Stimulated activated CD4-positive, alpha-beta T cell treated with anti-CD3 and anti-CD28 coated beads, Interleukin-4, amount 100 ng/mL, for 48 hours (primary cell): ENCODE measurements at regions not wholly inside any gene's neighbourhood (a gene's known extent, or its start where the extent isn't known, plus 50 kb on each side); places are given as distances from the start of the nearest gene placed in this dataset.
"Not testable (repeated sequence)": the region's sequence is repeated elsewhere in the genome, so short reads cannot be mapped to it uniquely, and the experiment has no call there.

Source experiments
- DNase-seq, 2 donors: peaks; one replicate each; pipeline ENCODE4 v3.0.0-alpha.2; 2020; ENCODE audit warnings: low read depth in 2 of 2

- no peak for DNase-seq
These were observed 59.6 kb upstream of the MAN2A1 start for GRCh38 chr5:109630093-109630492.

- DNase-seq: no peak
These were observed 61.1 kb upstream of the MAN2A1 start for GRCh38 chr5:109628591-109628990.

GRCh38 chr5:109621266-109621665, 68.5 kb upstream of the MAN2A1 start:
- DNase-seq: not testable (repeated sequence)

DNA sequence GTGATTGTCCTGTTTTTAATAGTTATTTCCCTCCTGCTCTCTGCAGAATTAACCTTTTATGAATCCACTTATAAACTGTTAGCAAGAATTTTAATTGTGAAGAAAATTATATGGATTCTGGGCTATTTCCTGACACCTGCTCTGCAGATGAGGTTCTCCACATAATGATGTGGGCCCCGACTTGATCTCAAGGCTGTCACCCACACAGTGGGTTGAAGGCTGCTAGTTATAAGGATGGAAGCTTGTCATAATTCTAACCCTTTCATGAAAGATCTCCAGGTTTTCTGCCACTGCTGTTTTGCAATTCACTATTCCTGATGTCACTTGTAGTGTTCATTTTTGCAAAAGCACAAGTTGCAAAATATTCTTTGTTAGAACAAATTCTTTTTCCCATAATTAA, 69.1 kb upstream of the MAN2A1 start:
- DNase-seq: no peak

DNA sequence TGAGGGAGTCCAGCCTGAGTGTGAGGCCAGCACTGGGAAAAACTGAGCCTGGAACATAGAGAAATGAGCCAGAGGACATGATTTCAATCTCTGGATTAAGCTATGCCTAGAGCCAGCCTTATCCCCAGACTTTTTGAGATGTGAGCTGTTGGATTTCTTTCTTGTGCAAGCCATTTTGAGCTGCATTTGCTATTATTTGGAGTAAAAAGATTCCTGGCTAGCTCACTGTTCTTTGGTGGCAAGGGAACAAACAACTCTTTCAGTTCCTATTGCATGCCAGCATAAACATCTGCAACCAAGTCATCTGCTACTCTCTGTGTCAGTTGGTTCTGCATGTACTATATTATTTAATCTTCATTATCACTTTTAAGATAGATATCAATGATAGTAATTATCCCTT, 70.1 kb upstream of the MAN2A1 start:
- DNase-seq: no peak

- DNase-seq: no peak
These were observed 70.7 kb upstream of the MAN2A1 start for GRCh38 chr5:109619021-109619460.

GRCh38 chr5:109614981-109615380, 74.7 kb upstream of the MAN2A1 start:
- no peak for DNase-seq

DNA sequence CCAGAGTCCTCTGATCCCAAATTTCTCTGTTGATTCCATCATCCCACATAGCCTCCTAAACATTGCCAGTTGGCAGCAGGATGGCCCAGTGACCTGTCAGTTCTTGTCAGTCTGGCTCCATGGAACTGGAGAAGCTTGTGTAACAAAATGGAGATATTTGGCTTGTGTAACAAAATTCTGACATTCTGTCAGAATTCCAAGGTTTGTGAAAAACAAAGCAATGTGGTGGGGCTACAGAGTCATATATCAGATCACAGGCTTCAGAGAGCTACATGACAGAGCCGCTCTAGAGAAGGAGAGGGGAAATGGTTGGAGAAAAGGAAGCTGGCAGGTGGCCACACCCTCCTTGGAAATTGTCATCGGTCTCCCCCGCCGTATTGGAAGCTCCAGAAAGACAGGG, 75.4 kb upstream of the MAN2A1 start:
- DNase-seq: no peak

GRCh38 chr5:109612278-109612905, 77.3 kb upstream of the MAN2A1 start:
- DNase-seq: no peak

DNA sequence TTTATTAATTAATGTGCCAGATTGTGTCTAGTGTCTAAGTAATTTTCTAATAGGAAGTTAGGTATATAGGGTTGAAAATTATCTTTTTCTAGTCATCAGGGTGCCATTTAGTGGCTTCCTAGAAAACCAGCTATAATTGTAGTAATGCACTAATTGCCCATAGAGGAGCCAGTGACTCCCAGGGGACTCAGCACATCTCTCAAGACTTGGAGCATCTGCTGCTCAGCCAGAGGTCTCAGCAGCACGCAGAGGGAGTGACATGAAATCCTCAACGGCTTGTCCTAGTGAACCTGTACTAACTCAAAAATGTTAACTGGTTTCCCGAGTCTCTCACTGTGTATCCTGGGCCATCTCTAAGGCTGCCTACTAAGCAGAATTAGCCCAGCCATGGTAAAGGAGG, 78.2 kb upstream of the MAN2A1 start:
- no peak for DNase-seq

GRCh38 chr5:109611061-109611460, 78.7 kb upstream of the MAN2A1 start:
- DNase-seq: no peak

DNA sequence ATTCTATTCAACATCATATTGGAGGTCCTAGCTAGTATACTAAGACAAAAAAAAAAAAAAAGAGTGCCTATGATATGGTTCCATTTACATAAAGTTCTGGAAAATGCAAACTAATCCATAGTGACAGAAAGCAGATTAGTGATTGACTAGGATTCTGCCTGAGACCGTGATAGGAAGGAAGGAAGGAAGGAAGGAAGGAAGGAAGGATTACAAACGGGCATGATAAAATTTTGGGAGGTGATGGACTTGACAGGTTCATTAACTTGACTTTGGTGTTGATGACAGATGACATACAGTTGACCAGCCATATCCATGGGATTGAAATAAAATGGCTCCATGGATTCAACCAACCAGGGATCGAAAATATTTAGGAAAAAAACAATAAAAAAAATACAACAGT, 79.1 kb upstream of the MAN2A1 start:
- DNase-seq: no peak

GRCh38 chr5:109605207-109605730, 84.5 kb upstream of the MAN2A1 start:
- DNase-seq: no peak

DNA sequence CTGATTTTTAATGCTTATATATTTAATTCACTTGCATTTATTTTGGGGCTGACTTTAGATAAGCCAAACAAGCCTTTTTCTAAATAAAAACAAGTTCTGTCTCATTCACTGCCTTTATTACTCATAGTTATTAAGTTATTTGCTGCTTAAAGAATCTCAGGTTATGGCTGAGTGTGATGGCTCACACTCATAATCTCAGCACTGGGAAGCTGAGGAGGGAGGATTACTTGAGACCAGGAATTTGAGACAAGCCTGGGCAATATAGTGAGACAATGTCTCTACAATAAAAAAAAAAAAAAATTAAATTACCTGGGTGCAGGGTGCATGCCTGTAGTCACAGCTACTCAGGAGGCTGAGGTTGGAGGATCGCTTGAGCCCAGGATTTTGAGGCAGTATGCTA, 85.0 kb upstream of the MAN2A1 start:
- DNase-seq: no peak

GRCh38 chr5:109601736-109602135, 88.0 kb upstream of the MAN2A1 start:
- no peak for DNase-seq

- DNase-seq: no peak
These were observed 91.8 kb upstream of the MAN2A1 start for GRCh38 chr5:109597893-109598292.

DNA sequence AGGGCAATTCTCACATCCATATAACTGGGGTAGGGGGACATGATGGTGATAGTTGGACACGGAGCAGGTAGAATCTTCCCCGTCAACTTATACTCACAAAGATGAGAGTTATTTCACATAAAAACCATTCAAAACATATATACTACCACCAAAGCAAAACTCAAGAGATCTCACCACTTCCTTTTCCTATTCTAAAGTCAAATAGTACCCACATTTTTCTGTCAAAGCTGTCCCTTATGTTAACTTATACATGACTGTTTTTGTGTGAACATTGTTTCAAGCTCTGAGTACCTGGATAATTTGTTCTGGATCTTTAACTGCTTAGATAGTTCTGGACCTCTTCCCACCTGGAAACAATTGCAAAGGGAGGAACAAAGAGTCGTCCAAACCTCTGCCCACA, 95.5 kb upstream of the MAN2A1 start:
- DNase-seq: no peak

- no peak for DNase-seq
These were observed 98.9 kb upstream of the MAN2A1 start for GRCh38 chr5:109590799-109591198.

DNA sequence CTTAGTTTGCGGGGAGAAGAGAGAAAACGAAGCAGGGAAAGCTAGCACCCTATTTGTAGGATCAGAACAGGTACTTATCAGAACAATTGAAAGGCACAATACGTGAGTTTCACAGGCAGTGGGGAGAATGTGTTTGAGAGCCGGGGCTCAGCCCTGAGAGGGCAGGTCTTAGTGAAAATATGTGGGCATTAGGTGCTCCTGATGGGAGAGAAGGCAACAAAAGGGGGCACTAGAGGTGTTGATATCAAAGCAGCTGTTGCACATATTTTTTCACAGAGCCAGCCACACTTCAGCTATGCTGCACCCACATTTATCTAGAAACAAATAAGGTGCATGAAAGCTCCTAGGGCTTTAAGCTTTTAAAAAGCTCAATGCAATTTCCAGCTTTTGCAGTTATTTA, 99.7 kb upstream of the MAN2A1 start:
- DNase-seq: no peak

- no peak for DNase-seq
These were observed 100.5 kb upstream of the MAN2A1 start for GRCh38 chr5:109589239-109589638.

DNA sequence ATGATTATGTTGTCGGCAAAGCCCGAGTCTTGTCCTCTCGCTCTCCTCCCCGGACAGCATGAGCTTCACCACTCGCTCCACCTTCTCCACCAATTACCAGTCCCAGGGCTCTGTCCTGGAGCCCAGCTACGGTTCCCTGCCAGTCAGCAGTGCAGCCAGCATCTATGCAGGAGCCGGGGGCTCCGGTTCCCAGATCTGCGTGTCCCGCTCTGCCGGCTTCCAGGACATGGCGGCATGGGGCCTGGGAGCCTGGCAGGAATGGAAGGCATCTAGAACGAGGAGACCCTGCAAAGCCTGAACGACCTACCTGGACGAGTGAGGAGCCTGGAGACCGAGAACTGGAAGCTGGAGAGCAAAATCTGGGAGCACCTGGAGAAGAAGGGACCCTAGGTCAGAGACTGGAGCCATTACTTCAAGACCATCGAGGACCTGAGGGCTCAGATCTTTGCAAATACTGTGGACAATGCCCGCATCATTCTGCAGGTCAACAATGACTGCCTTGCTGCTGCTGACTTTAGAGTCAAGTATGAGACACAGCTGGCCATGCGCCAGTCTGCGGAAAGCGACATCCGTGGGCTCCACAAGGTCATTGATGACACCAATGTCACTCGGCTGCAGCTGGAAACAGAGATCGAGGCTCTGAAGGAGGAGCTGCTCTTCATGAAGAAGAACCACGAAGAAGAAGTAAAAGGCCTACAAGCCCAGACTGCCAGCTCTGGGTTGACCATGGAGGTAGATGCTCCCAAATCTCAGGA, 101.3 kb upstream of the MAN2A1 start:
- no peak for DNase-seq

DNA sequence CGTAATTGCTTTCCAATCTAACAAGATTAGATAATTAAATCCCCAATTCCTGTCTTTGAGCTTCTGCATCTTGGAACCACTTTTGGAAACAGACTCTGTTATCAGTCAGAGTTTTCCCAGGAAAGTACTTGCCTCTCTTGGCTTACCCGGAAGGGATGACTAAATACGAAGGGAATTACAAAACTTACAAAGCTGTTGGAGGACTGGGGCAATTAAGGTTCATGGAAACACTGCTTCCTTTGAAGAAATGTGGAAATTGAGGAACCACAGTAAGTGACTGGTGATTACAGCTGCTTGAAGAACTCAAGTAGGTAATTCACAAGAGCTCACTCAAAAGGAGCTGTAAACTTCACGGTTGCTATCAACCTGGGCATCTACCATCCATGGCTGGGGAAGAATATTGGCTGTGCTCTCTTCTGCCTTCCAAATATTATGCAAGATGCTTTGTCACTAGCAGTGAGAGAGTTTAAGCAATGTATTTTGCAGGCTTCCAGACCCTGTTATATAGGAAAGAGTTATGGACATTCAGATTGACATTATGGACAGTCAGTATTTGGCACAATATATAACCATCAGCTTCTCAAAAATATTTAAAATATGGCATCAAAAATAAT, 104.6 kb upstream of the MAN2A1 start:
- DNase-seq: no peak

GRCh38 chr5:109580225-109580624, 109.5 kb upstream of the MAN2A1 start:
- no peak for DNase-seq
